IMR-90 (cell line): ENCODE measurements at regions not wholly inside any gene's neighbourhood (a gene's known extent, or its start where the extent isn't known, plus 50 kb on each side); places are given as distances from the start of the nearest gene placed in this dataset.

Experiments used
- ATAC-seq: fragments of 200-7000 bp; cut with Tn5 transposase; 2 replicates; pipeline ENCODE4 v1.9.1; 2020; ENCODE audit warnings: low read depth, mild to moderate bottlenecking, moderate library complexity
- BruUV-seq: library from RNA; stranded (reverse); fragments of 400-500 nt; replicated peaks from 2 replicates; lab custom pipeline; 2021; lab: Mats Ljungman, UMichigan
- CTCF ChIA-PET: fragments of 300-600 bp; formaldehyde crosslinking; extraction: SDS; loops from one replicate; lab custom pipeline; 2021; ENCODE audit warnings: antibody characterized with exemption; lab: Yijun Ruan, JAX
- POLR2A ChIA-PET: fragments of 300-600 bp; sonication (Branson Sonifier 250); formaldehyde crosslinking; loops from one replicate; lab custom pipeline; 2022; ENCODE audit warnings: antibody characterized with exemption; ENCODE audit not compliant: unreplicated experiment; lab: Charles Lee
- DNase-seq: peaks from one replicate; pipeline ENCODE4 v3.0.0; 2013
- H2AFZ ChIP-seq: replicated peaks from 2 replicates; pipeline ENCODE3; 2013; ENCODE audit warnings: low read length, mild to moderate bottlenecking; ENCODE audit not compliant: poor library complexity
- H2AK5ac ChIP-seq: 2 replicates; pipeline ENCODE4 v1.6.1; 2013; ENCODE audit warnings: low read depth, low read length, inconsistent platforms
- H2AK9ac ChIP-seq: replicated peaks from 2 replicates; pipeline ENCODE3; 2013; ENCODE audit warnings: mild to moderate bottlenecking, low read depth, low read length, moderate library complexity; ENCODE audit not compliant: poor library complexity
- H2BK120ac ChIP-seq: 2 replicates; pipeline ENCODE4 v1.6.1; 2013; ENCODE audit warnings: low read depth, low read length, inconsistent platforms
- H2BK15ac ChIP-seq: 3 replicates; pipeline ENCODE4 v1.6.1; 2013; ENCODE audit warnings: low read depth, low read length, inconsistent platforms
- H2BK20ac ChIP-seq: 2 replicates; pipeline ENCODE4 v1.6.1; 2013; ENCODE audit warnings: low read depth, mild to moderate bottlenecking, inconsistent platforms, low read length, moderate library complexity
- H2BK5ac ChIP-seq: 2 replicates; pipeline ENCODE4 v1.6.1; 2013; ENCODE audit warnings: mild to moderate bottlenecking, low read depth, low read length, inconsistent platforms; ENCODE audit not compliant: poor library complexity, severe bottlenecking
- H3K14ac ChIP-seq: replicated peaks from 2 replicates; pipeline ENCODE4 v1.6.1; 2013; ENCODE audit warnings: low read depth, low read length, inconsistent platforms
- H3K18ac ChIP-seq: 2 replicates; pipeline ENCODE4 v1.6.1; 2013; ENCODE audit warnings: low read depth, low read length, control low read depth
- H3K23ac ChIP-seq: 2 replicates; pipeline ENCODE4 v1.6.1; 2013; ENCODE audit warnings: low read depth, low read length, inconsistent platforms
- H3K27ac ChIP-seq: 2 replicates; pipeline ENCODE4 v1.5.1; 2013; ENCODE audit warnings: mild to moderate bottlenecking, control low read depth, low read length; ENCODE audit not compliant: insufficient read depth
- H3K27me3 ChIP-seq: 2 replicates; pipeline ENCODE4 v1.6.1; 2013; ENCODE audit warnings: low read length; ENCODE audit not compliant: control insufficient read depth, insufficient read depth
- H3K36me3 ChIP-seq: 2 replicates; pipeline ENCODE4 v1.6.1; 2013; ENCODE audit warnings: low read length, mixed read lengths; ENCODE audit not compliant: control insufficient read depth, insufficient read depth
- H3K4ac ChIP-seq: 2 replicates; pipeline ENCODE4 v1.6.1; 2013; ENCODE audit warnings: low read depth, low read length, inconsistent platforms
- H3K4me1 ChIP-seq: 2 replicates; pipeline ENCODE4 v1.6.1; 2013; ENCODE audit warnings: low read length, mixed read lengths; ENCODE audit not compliant: control insufficient read depth, insufficient read depth
- H3K4me2 ChIP-seq: 2 replicates; pipeline ENCODE4 v1.6.1; 2013; ENCODE audit warnings: low read depth, mild to moderate bottlenecking, control low read depth, low read length, moderate library complexity
- H3K4me3 ChIP-seq: 2 replicates; pipeline ENCODE4 v1.5.1; 2013; ENCODE audit warnings: low read depth, mild to moderate bottlenecking, control low read depth, low read length, moderate library complexity; ENCODE audit not compliant: insufficient read depth
- H3K56ac ChIP-seq: 2 replicates; pipeline ENCODE4 v1.6.1; 2013; ENCODE audit warnings: low read length, inconsistent platforms; ENCODE audit not compliant: insufficient read depth; ENCODE audit errors: extremely low read depth
- H3K79me1 ChIP-seq, 2 experiments: 2 replicates each; pipeline ENCODE4 v1.6.1; 2013; ENCODE audit warnings: low read length in 2 of 2, inconsistent platforms in 1 of 2, low read depth in 1 of 2
- H3K9ac ChIP-seq: 2 replicates; pipeline ENCODE4 v1.6.1; 2013; ENCODE audit warnings: low read depth, low read length, control low read depth
- H3K9me1 ChIP-seq: 2 replicates; pipeline ENCODE4 v1.6.1; 2013; ENCODE audit warnings: low read length, inconsistent platforms; ENCODE audit not compliant: insufficient read depth
- H3K9me3 ChIP-seq: 2 replicates; pipeline ENCODE4 v1.6.1; 2013; ENCODE audit warnings: low read length; ENCODE audit not compliant: control insufficient read depth, insufficient read depth
- H4K20me1 ChIP-seq: 2 replicates; pipeline ENCODE4 v1.6.1; 2013; ENCODE audit warnings: low read length, inconsistent platforms; ENCODE audit not compliant: insufficient read depth
- H4K5ac ChIP-seq: 2 replicates; pipeline ENCODE4 v1.6.1; 2013; ENCODE audit warnings: mild to moderate bottlenecking, low read depth, low read length, control low read depth
- H4K8ac ChIP-seq, 2 experiments: 2 replicates each; pipeline ENCODE4 v1.6.1; 2013; ENCODE audit warnings: low read depth in 2 of 2, low read length in 2 of 2, control low read depth in 1 of 2, inconsistent platforms in 1 of 2
- H4K91ac ChIP-seq: 2 replicates; pipeline ENCODE4 v1.6.1; 2013; ENCODE audit warnings: low read depth, low read length, inconsistent platforms; ENCODE audit not compliant: insufficient read depth
- BHLHE40 ChIP-seq: fragments of 150-350 bp; IDR thresholded peaks from 2 replicates; pipeline ENCODE4 v1.6.1; 2016; ENCODE audit warnings: mild to moderate bottlenecking, low read depth, low read length
- CEBPB ChIP-seq: IDR thresholded peaks from 2 replicates; pipeline ENCODE4 v1.6.1; 2012; ENCODE audit warnings: low read depth, low read length, improper control_type of control experiment
- ELK1 ChIP-seq: fragments of 150-350 bp; IDR thresholded peaks from 2 replicates; pipeline ENCODE4 v1.6.1; 2016; ENCODE audit warnings: low read depth, mild to moderate bottlenecking, low read length, moderate library complexity, borderline replicate concordance
- FOS ChIP-seq: fragments of 150-350 bp; IDR thresholded peaks from 2 replicates; pipeline ENCODE4 v1.6.1; 2016; ENCODE audit warnings: low read depth, low read length
- MAFK ChIP-seq: IDR thresholded peaks from 2 replicates; pipeline ENCODE4 v1.6.1; 2012; ENCODE audit warnings: low read depth, low read length, improper control_type of control experiment
- MAZ ChIP-seq: IDR thresholded peaks from 2 replicates; pipeline ENCODE4 v1.6.1; 2012; ENCODE audit warnings: low read depth, mild to moderate bottlenecking, low read length, improper control_type of control experiment, moderate library complexity, borderline replicate concordance
- MXI1 ChIP-seq: IDR thresholded peaks from 2 replicates; pipeline ENCODE4 v1.6.1; 2012; ENCODE audit warnings: low read depth, mild to moderate bottlenecking, low read length, moderate library complexity, borderline replicate concordance
- NFE2L2 ChIP-seq: fragments of 150-350 bp; IDR thresholded peaks from 2 replicates; pipeline ENCODE4 v1.6.1; 2016; ENCODE audit warnings: low read depth, mild to moderate bottlenecking, low read length
- POLR2A ChIP-seq: IDR thresholded peaks from 2 replicates; pipeline ENCODE4 v1.6.1; 2012; ENCODE audit warnings: mild to moderate bottlenecking, low read depth, low read length
- RCOR1 ChIP-seq: IDR thresholded peaks from 2 replicates; pipeline ENCODE4 v1.6.1; 2012; ENCODE audit warnings: mild to moderate bottlenecking, low read length, improper control_type of control experiment; ENCODE audit not compliant: insufficient replicate concordance
- RFX5 ChIP-seq: IDR thresholded peaks from 2 replicates; pipeline ENCODE4 v1.8.0; 2012; ENCODE audit warnings: low read depth, mild to moderate bottlenecking, low read length, moderate library complexity
- SMC3 ChIP-seq: fragments of 150-350 bp; IDR thresholded peaks from 2 replicates; pipeline ENCODE4 v1.6.1; 2016; ENCODE audit warnings: low read depth, mild to moderate bottlenecking, antibody characterized with exemption, low read length, moderate library complexity
- WGBS, 2 experiments: methylation state at CpG; one replicate each; pipeline versions ENCODE4 v1.1.5 to v1.1.7; 2013; ENCODE audit warnings: missing lambda C conversion rate in 2 of 2; ENCODE audit not compliant: insufficient read length in 1 of 2; ENCODE audit errors: extremely low coverage in 2 of 2; 5-methylcytosine and 5-hydroxymethylcytosine counted together
- dilution Hi-C: fragments of 300-500 bp; cut with HindIII; formaldehyde crosslinking; loops from one replicate; pipeline ENCODE4 v1.14.3; 2018; ENCODE audit warnings: low sequenced_read_pairs; ENCODE audit not compliant: unreplicated experiment
- in situ Hi-C: fragments of 300-500 bp; cut with MboI; formaldehyde crosslinking; loops from 3 replicates; pipeline ENCODE4 v1.14.3; 2019; ENCODE audit warnings: low sequenced_read_pairs, inconsistent platforms, mixed read lengths
- intact Hi-C: fragments of 100-400 bp; cut with micrococcal nuclease; formaldehyde crosslinking; loops from 2 replicates; pipeline ENCODE4 v1.10.0; 2022
- TF ChIP-seq, protein P1 (sequence below): fragments of 150-350 bp; IDR thresholded peaks from 2 replicates; pipeline ENCODE4 v1.6.1; 2017; ENCODE audit warnings: mild to moderate bottlenecking, antibody characterized with exemption, low read length, low read depth

- H3K18ac ChIP-seq, result no peak overlapping the region
- no peaks in the 10 kb centered on the region for H3K9me1 ChIP-seq
- H3K14ac ChIP-seq, result no peak overlapping the region
- H3K4me3 ChIP-seq, result no peak overlapping the region
- peaks cover 7% of the 10 kb centered on the region for H3K4me1 ChIP-seq
- H3K79me1 ChIP-seq, result no peaks in the 10 kb centered on the region
- no peak overlapping the region for H3K23ac ChIP-seq
- H4K91ac ChIP-seq, result no peak overlapping the region
- intact Hi-C loops (no loop called here), dilution Hi-C loops (no loop called here), in situ Hi-C loops (no loop called here)
- no peak overlapping the region for H2BK20ac ChIP-seq
- H2BK5ac ChIP-seq, result no peak overlapping the region
- H3K27ac ChIP-seq, result no peak overlapping the region
- no peak for ATAC-seq
- no peaks in the 10 kb centered on the region for H3K9me3 ChIP-seq
- H3K4ac ChIP-seq, result no peak overlapping the region
- H3K56ac ChIP-seq, result no peak overlapping the region
- no peak overlapping the region for H4K8ac ChIP-seq
- H3K36me3 ChIP-seq, result no peaks in the 10 kb centered on the region
- H4K5ac ChIP-seq, result no peak overlapping the region
- H4K20me1 ChIP-seq, result no peaks in the 10 kb centered on the region
- H3K27me3 ChIP-seq, result no peaks in the 10 kb centered on the region
- no peak overlapping the region for H2AFZ ChIP-seq
- CTCF ChIA-PET, result no interaction called here
- H3K4me2 ChIP-seq, result no peak overlapping the region
- H3K9ac ChIP-seq, result no peak overlapping the region
- POLR2A ChIA-PET, result no interaction called here
- no TSS peak for BruUV-seq
- DNase-seq, result no peak
- H2BK120ac ChIP-seq, result no peak overlapping the region
- H2BK15ac ChIP-seq, result peak overlapping the region; percentile 48; the same call in 2 of the 3 replicates
- 100% methylated on average over 1 of the region's 1 CpG; no CpG with 5 or more reads in 1 of the 2 experiments for WGBS, 2 experiments
- H2AK5ac ChIP-seq, result no peak overlapping the region
- no peak overlapping the region for H2AK9ac ChIP-seq
- TF ChIP-seq MXI1, result no peak
- no peak for TF ChIP-seq MAZ
- no peak for TF ChIP-seq SMC3
- no peak for TF ChIP-seq NFE2L2
- no peak for TF ChIP-seq ELK1
- TF ChIP-seq BHLHE40, result no peak
- no peak for TF ChIP-seq POLR2A
- no peak for TF ChIP-seq MAFK
- no peak for TF ChIP-seq RFX5
- TF ChIP-seq RCOR1, result no peak
- no peak for TF ChIP-seq FOS
- TF ChIP-seq CEBPB, result no peak
- TF ChIP-seq, protein P1, sequence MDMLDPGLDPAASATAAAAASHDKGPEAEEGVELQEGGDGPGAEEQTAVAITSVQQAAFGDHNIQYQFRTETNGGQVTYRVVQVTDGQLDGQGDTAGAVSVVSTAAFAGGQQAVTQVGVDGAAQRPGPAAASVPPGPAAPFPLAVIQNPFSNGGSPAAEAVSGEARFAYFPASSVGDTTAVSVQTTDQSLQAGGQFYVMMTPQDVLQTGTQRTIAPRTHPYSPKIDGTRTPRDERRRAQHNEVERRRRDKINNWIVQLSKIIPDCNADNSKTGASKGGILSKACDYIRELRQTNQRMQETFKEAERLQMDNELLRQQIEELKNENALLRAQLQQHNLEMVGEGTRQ, result no peak
Measured at GRCh38 chr1:193660428-193660827, 474.0 kb upstream of the B3GALT2 start.
